Activated naive CD4-positive, alpha-beta T cell treated with anti-CD3 and anti-CD28 coated beads, Interleukin-2, amount 50 U/mL, for 16 hours (primary cell): ENCODE measurements at regions not wholly inside any gene's neighbourhood (a gene's known extent, or its start where the extent isn't known, plus 50 kb on each side); places are given as distances from the start of the nearest gene placed in this dataset.

Experiments
- DNase-seq: peaks from one replicate; pipeline ENCODE4 v3.0.0-alpha.2; 2020

DNA sequence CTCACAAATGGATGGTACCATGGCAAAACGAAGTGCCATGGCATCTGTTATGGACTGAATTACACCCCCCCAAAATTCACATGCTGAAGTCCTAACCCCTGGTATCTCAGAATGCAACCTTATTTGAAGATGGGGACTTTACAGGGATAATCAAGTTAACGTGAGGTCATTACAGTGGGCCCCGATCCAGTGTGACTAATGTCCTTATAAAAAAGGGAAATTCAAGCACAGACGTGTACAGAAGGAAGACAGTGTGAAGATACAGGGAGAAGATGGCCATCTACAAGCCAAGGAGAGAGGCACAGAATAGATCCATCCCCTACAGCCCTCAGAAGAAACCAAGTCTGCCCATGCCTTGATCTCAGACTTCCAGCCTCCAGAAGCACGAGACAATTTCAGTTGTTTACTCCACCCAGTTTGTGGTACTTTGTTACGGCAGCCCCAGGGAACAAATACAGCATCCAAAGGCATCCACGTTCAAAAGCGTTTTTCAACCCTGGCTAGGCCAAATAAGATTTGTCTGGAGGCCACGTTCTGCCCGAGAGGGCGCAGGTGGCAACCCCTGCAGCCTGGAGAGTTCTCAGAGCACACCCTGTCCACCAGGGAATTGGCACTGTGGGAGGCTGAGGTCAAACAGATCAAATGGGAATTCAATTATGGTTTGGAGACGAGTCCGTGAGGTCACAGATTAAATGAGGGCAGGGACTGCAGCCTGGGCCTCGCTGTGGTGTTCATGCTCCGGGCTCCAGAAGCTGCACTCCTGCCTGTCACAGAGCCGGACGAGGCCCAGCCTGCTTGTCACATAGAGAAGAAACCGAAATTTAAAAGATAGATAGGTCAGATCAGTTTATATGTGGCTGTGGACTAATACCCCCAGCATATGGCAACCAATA is 494.8 kb downstream of the SHQ1 start:
- DNase-seq, result no peak

GRCh38 chr3:72352176-72352575 is 496.1 kb downstream of the SHQ1 start:
- DNase-seq, result no peak

GRCh38 chr3:72351536-72351935 is 496.7 kb downstream of the SHQ1 start:
- DNase-seq, result no peak

DNA sequence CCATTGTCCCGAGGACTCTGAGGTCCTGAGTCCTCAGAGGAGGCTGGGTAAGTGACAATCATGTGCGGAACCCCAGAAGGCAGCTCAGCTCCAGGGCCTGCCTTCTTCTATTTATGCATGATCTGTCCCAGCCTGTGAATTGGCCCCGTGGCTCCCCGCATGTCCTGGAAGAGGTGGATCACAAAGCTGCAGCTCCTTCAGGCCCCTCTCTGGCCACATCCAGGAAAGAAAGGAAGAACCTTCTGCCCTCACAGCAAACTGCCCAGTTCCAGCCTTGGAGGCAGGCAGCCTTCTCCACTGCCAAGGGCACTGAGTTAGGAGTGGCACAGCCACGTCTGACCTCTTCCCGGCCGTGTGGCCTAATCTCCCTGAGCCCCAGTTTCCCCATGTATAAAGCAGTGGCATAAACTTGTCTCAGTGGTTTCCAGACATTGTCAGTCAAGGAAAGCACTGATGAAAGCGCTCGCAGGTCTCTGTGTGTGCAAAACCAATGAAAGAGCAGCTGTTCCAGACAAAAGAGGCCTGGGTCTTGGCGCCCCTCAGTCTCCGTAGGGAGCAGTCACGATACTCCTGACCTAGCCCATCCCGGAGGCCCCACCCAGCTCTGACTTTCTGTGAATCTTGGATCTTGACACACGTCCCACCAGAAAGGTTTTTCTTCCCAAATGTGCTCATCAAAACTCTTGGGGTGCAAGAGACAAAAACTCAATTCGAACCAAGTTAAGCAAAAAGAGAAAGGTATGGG is 497.3 kb downstream of the SHQ1 start:
- no peak for DNase-seq

DNA sequence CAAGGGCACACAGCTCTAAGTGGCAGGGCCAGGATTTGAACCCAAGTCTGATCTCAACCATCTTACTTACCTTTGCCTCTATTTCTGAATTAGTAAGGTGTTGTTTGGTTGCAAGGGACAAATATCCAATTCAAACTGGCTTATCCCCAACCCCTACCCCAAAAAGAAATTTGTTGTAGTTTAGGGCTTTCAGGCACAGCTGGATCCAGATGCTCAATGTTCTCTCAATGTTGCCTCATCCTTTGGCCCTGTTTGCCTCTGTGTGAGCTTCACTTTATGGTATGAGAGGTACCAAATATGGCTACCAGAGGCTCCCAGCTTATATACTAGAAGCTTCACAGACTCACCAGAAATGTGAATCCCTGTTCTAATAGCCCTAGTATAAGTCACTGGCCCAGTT is 499.9 kb downstream of the SHQ1 start:
- DNase-seq, result no peak

DNA sequence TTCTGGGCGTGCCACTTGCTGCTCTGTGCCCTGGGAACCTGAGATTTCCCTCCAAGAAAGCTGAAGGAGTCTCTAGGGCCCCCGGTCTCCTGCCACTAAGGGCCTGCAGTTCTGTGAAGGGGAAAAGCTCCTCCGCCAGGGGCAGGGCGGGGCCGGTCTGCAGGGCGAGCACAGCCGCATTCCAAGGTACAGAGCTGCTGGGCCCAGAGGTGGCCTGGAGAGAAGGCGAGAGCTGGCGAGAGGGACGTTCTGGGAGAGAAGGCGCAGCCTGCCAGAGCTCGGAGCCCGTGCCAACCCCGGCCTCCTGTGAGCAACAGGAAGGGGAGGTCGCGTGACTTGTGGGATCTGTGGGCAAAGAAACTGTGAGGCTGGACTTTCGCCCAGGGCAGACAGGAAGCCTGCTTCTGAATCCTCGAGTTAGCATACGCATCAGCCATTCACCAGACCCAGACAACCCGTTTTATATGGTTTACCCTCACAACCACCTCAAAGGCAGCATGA is 500.4 kb downstream of the SHQ1 start:
- DNase-seq, result peak; percentile 34

- DNase-seq, result no peak
Measured at GRCh38 chr3:72346526-72346926, 501.7 kb downstream of the SHQ1 start.

DNA sequence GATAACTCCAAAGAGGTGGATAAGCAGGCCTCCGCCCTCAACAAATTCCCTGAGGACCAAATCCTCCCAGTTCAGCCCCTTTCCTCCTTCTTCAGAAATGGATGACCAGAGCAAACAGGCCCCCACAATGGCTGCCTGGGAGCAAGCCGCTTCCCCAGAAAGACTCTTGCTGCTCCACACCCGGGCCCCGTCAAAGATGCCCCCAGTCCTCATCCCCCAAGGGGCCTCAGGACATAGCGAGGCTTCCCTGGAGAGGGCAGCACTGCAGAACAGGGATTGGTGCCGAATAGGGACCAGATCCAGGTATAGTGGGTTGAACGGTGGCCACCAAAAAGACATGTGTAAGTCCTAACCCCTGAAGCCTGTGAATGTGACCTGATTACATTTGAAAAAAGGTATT is 502.3 kb downstream of the SHQ1 start:
- DNase-seq, result no peak

DNA sequence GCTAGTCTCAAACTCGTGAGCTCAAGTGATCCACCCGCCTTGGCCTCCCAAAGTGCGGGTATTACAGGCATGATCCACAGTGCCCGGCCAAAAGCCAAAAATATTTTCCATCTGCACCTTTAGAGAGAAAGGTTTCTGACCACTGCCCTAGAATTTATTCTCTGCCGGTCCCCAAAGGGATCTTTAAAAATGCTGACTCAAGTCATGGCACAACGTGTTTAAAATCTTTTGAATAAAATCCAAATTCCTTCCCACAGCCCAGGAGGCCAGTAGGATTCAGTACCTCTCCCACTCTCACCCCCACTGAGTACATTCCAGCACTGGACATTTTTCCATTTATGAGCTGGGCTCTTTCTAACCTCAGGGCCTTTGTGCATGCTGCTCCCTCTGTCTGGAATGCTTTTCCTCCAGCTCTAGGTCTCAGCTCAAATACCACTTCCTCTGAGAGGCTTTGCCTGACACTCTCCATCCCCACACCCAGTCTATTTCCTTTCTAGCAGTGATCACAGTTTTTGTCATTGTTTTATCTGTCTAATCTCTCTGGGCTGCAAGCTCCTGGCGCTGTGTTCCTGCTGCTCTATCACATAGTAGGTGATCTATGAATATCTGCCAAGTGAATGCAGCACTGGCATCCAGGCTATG is 502.9 kb downstream of the SHQ1 start:
- DNase-seq, result no peak

DNA sequence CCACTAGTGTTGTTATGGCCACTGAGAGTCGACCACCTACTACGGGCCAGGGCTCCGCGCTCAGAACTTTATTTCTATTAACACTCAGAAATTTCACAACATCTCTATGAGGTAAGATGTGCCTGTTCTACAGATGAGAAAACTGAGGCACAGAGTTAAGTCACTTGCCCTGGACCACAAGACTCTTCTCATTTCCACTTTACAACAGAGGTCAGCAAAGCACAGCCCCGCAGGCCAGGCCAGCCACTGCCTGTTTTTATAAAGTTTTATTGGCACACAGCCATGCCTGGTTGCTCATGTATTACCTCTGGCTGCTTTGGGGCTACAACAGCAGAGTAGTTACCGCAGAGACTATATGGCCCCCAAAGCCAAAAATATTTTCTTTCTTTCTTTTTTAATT is 503.6 kb downstream of the SHQ1 start:
- no peak for DNase-seq

DNA sequence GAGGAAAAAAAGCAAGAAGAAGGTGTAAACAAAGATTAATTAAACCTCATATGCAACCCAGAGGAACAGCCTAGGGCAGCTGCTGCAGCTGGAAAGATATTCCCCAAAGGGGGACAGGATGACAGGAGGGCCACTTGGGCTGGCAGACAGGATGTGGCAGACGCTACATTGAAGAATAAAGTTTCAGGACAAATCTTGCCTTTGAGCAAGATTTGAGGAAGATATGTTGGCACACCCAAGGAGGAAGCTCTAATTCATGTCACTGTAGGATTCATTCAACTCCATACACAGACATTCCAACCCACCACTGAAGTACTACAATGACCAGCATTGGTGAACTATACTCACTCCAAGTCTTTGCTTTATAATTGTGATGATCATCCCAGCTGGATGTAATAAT is 504.0 kb downstream of the SHQ1 start:
- no peak for DNase-seq

GRCh38 chr3:72343078-72343477 is 505.2 kb downstream of the SHQ1 start:
- DNase-seq, result peak; percentile 44

GRCh38 chr3:72342450-72342849 is 505.8 kb downstream of the SHQ1 start:
- DNase-seq, result no peak

DNA sequence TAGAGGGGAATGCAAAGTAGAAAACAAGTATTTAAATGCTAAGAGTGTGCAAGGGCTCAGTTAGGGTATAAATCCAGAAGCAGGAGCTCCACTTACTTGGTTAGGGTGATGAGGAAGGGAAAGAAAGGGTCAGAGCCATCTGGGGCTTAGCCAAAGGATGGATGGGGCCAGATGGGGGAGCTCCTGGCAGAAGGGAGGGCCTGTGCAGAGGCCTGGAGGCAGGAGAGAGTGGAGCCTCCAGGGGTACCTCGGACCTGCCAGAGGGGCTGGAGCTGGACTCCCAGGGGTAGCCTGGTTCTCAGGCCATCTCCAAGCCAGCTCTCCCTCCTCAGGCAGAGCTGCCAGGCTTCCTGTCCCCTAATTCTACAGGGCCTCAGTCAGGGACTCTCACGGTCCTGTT is 506.3 kb downstream of the SHQ1 start:
- no peak for DNase-seq

GRCh38 chr3:72341380-72341770 is 506.9 kb downstream of the SHQ1 start:
- no peak for DNase-seq

- no peak for DNase-seq
Measured at GRCh38 chr3:72340476-72341379, 507.5 kb downstream of the SHQ1 start.

- no peak for DNase-seq
Measured at GRCh38 chr3:72340056-72340455, 508.2 kb downstream of the SHQ1 start.

DNA sequence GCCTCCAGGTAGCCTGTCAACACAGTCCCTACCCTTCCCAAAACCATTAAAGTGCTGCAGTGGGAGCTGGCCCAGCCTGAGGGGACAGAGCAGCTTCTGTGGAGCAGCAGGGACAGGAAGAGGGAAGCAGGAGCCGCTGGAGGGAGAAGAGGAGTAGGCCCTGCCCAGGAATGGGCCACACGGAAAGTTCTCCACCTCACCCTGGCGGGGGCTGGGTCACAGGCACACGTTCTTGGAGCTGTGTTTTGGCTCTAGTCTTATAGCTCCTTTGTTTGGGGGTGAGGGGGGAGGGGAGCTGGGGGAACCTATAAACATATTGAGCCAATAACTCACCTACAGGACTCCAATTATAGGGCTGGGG is 508.6 kb downstream of the SHQ1 start:
- DNase-seq, result no peak

DNA sequence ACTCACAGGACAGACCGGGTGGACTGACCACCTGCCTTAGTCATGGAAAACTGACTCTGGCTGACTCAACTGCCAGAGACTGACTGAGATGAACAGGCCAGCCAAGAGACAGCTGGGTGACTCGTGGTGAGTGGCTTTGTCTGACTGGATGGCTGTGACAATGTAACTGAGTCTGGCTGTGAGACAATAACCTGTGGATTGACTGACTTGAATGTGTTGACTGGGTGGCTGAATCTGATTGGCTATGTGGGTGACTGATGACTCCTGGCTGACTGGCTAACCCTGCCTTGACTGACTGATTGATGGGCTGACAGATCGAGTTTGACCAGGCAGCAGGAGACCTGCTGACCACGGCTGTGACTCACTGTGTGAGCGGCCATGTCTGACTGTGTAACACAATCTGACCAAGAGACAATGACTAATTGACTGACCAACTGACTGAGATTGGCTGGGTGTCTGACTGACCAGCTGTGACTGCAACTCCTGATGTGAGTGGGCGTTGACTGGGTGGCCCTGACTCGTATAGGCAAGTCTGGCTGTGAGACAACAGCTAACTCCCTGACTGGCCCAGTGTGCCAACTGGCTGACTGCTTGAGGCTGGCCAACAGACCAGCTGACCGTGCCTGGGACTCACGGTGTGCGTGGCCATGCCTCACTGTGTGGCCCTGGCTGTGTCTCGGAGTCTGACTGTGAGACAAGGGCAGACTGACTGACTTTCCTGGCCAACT is 509.1 kb downstream of the SHQ1 start:
- peak; percentile 74 for DNase-seq

DNA sequence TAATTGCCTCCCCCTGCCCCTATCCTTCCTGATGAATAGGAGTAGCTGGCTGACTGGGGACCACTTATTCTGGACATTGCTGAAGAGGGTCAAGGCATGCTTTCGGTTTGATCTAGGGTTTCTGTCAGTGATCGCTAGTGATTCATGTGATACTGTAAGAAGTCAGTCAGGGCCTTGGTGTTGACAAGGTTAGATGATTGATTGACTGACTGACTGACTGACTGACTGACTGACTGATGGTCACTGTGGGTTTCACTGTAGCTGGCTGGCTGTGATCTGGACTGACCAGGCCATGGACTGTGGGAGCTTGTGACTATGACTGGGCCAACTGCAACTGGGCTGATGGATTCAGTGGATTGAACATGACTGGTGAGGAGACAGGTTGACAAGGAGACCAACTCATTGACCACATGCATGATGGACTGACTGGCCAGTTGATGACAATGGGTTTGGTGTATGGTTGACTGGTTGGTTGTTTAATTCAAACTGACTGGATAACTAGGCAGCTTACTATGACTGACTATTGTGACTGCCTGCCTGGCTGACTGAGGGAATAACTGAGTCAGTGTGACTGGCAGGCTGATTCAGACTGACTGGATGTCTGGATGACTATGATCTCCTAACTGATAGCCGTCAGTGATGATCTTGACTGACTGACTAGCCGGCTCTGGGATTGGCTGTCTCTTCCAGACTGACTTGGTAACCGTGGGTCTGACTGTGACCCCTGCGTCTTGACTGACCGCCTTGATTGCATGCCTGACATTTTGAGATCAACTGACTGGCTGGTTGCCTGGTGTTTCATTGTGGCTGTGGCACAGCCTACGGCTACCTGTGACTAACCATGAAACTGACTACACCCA is 509.9 kb downstream of the SHQ1 start:
- peak; percentile 66 for DNase-seq

DNA sequence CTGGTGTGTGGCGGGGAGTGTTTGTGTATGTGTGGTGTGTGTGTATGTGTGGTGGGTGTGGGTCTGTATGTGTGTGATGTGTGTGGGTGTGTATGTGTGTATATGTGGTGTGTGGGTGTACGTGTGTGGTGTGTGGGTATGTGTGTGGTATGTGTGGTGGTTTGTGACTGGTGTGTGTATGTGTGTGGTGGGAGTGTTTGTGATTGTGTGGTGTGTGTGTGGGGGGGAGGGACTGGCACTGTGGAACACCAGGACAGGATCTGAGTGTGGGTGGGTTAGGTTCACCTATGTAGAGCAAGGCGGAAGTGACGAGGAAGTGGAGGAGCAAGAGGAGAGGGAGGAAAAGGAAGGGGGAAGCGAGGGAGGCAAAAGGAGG is 510.8 kb downstream of the SHQ1 start:
- no peak for DNase-seq
